ENCODE measurements at regions not wholly inside any gene's neighbourhood (a gene's known extent, or its start where the extent isn't known, plus 50 kb on each side); places are given as distances from the start of the nearest gene placed in this dataset.

DNA sequence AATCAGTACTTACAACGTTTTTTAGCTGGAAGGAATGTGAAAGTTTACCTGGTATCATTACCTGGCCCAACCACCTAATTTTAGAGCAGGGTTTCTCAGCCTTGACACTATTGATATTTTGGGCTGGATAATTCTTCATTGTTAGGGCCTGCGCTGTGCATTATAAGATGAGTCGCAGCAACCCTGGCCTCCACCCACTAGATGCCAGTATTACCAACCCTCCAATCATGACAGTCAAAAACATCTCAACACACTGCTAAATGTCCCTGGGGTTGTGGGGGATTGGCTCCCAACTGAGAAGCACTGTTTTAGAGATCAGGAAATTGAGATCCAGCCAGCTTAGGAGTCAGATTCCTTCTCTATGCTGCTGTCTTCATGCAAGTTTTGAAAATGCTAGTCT is 265.3 kb upstream of the TCF4 start:
- Histone ChIP-seq H4K20me1 (ENCODE audit: control insufficient read depth, insufficient read depth, insufficient read length) (no peaks in the 10 kb centered on the region), H2BK12ac (ENCODE audit: insufficient read length, low read depth, low read length) (no peak overlapping the region), H2BK15ac (ENCODE audit: low read depth, low read length) (no peak overlapping the region), H4K91ac (ENCODE audit: insufficient read length, low read depth, low read length) (no peak overlapping the region), H2BK20ac (ENCODE audit: low read depth, low read length, poor library complexity, severe bottlenecking) (no peak overlapping the region), H3K9ac (ENCODE audit: extremely low read depth, insufficient read length, low read length) (no peak overlapping the region), H3K27ac (ENCODE audit: insufficient read length, low read depth, low read length) (no peak overlapping the region), H3K4ac (ENCODE audit: low read depth, low read length) (no peak overlapping the region), H3K18ac (ENCODE audit: insufficient read length, low read depth, low read length) (no peak overlapping the region), H3K23ac (ENCODE audit: insufficient read length, low read depth, low read length) (no peak overlapping the region), H4K8ac (replicated peaks; ENCODE audit: insufficient read length, low read depth, low read length) (no peak overlapping the region), H3K4me1 (ENCODE audit: insufficient read depth, low read length) (no peaks in the 10 kb centered on the region; the same call in 1 of the 2 replicates), H3T11ph (ENCODE audit: low read length) (no peak overlapping the region), H3K4me2 (ENCODE audit: insufficient read depth, insufficient read length, low read length) (no peak overlapping the region), H3K79me2 (ENCODE audit: insufficient read depth, low read length) (no peaks in the 10 kb centered on the region), H3K56ac (ENCODE audit: insufficient read length, low read depth, low read length) (no peak overlapping the region), H3K27me3 (ENCODE audit: insufficient read depth, low read length) (no peaks in the 10 kb centered on the region), H3K23me2 (ENCODE audit: insufficient read length, low read depth, low read length, poor library complexity, severe bottlenecking) (no peaks in the 10 kb centered on the region), H2AFZ (ENCODE audit: low read length) (no peak overlapping the region), H2BK120ac (ENCODE audit: low read depth, low read length, poor library complexity, severe bottlenecking) (no peak overlapping the region), H2AK5ac (ENCODE audit: insufficient read length, low read length) (no peak overlapping the region), H2BK5ac (ENCODE audit: insufficient read length, low read length) (no peak overlapping the region), H3K9me3 (ENCODE audit: control insufficient read depth, low read depth, low read length) (no peaks in the 10 kb centered on the region), H3K14ac (ENCODE audit: insufficient read depth, low read length) (no peak overlapping the region), H3K79me1 (ENCODE audit: insufficient read depth, low read depth, low read length, poor library complexity, severe bottlenecking) (no peaks in the 10 kb centered on the region), H4K5ac (ENCODE audit: insufficient read length, low read depth, low read length) (no peak overlapping the region)
- H3K27me3 Mint-ChIP-seq (ENCODE audit: low read depth), result no peaks in the 10 kb centered on the region
- H3K4me1 Mint-ChIP-seq, result peaks cover 15 to 29% of the 10 kb centered on the region in 2 experiments
- no CpG with 5 or more reads among the region's 3 CpGs for WGBS (ENCODE audit: extremely low coverage, insufficient read length, low lambda C conversion rate)
- TF ChIP-seq, protein P1, sequence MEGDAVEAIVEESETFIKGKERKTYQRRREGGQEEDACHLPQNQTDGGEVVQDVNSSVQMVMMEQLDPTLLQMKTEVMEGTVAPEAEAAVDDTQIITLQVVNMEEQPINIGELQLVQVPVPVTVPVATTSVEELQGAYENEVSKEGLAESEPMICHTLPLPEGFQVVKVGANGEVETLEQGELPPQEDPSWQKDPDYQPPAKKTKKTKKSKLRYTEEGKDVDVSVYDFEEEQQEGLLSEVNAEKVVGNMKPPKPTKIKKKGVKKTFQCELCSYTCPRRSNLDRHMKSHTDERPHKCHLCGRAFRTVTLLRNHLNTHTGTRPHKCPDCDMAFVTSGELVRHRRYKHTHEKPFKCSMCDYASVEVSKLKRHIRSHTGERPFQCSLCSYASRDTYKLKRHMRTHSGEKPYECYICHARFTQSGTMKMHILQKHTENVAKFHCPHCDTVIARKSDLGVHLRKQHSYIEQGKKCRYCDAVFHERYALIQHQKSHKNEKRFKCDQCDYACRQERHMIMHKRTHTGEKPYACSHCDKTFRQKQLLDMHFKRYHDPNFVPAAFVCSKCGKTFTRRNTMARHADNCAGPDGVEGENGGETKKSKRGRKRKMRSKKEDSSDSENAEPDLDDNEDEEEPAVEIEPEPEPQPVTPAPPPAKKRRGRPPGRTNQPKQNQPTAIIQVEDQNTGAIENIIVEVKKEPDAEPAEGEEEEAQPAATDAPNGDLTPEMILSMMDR (conservative IDR thresholded peaks at IDR 0.05), result no peak; the same call in 2 of the 3 replicates
- DNase-seq, result no peak
- no peak overlapping the region for H3K27ac Mint-ChIP-seq
- H3K9me3 Mint-ChIP-seq, result no peaks in the 10 kb centered on the region
- H3K4me3 Mint-ChIP-seq, result no peak overlapping the region
- H3K36me3 Mint-ChIP-seq (ENCODE audit: insufficient read depth in 1 of 3, low read depth in 3 of 3), result no peaks in the 10 kb centered on the region; a peak in 1 of 7 replicates
